Endothelial cell of umbilical vein (primary cell): ENCODE measurements at regions not wholly inside any gene's neighbourhood (a gene's known extent, or its start where the extent isn't known, plus 50 kb on each side); places are given as distances from the start of the nearest gene placed in this dataset.

Experiments used
- BruUV-seq: library from RNA; stranded (reverse); fragments of 400-500 nt; replicated peaks from 2 replicates; lab custom pipeline; 2021; lab: Mats Ljungman, UMichigan
- CTCF ChIA-PET: fragments of 300-600, 350-600 bp; sonication (Branson Sonifier 250); formaldehyde crosslinking; loops from one replicate; lab custom pipeline; 2021; ENCODE audit warnings: antibody characterized with exemption, inconsistent platforms; lab: Charles Lee
- POLR2A ChIA-PET: fragments of 300-600, 350-600 bp; sonication (Branson Sonifier 250); formaldehyde crosslinking; loops from one replicate; lab custom pipeline; 2021; ENCODE audit warnings: antibody characterized with exemption, inconsistent platforms; lab: Charles Lee
- DNase-seq: peaks from one replicate; pipeline ENCODE4 v3.0.0-alpha.2; 2011; ENCODE audit warnings: low read depth, low spot score
- FAIRE-seq: peaks from 2 replicates; lab custom pipeline; 2011; peaks lifted over from hg19 to GRCh38; lab: Jason Lieb, UNC
- H2AFZ ChIP-seq: 2 replicates; pipeline ENCODE4 v1.6.0; 2012; ENCODE audit warnings: low read depth, low read length, control low read depth, inconsistent platforms
- H3K27ac ChIP-seq: 2 replicates; pipeline ENCODE4 v1.5.1; 2011; ENCODE audit warnings: low read depth, mild to moderate bottlenecking, control low read depth, low read length, moderate library complexity; ENCODE audit not compliant: insufficient read depth
- H3K27me3 ChIP-seq, 2 experiments: 2 replicates each; pipeline versions ENCODE4 v1.6.0 to v1.6.1; 2011; ENCODE audit warnings: low read length in 2 of 2, mixed read lengths in 1 of 2; ENCODE audit not compliant: control insufficient read depth in 2 of 2, insufficient read depth in 2 of 2
- H3K36me3 ChIP-seq, 2 experiments: 2 replicates in 1 of 2; 3 replicates in 1 of 2; pipeline ENCODE4 v1.5.1; 2011; ENCODE audit warnings: low read length in 2 of 2, mild to moderate bottlenecking in 1 of 2, moderate library complexity in 1 of 2; ENCODE audit not compliant: control insufficient read depth in 2 of 2, insufficient read depth in 2 of 2; ENCODE audit errors: extremely low read depth in 1 of 2
- H3K4me1 ChIP-seq: 3 replicates; pipeline ENCODE4 v1.5.1; 2011; ENCODE audit warnings: mild to moderate bottlenecking, low read length; ENCODE audit not compliant: control insufficient read depth, insufficient read depth; ENCODE audit errors: extremely low read depth
- H3K4me2 ChIP-seq: 2 replicates; pipeline ENCODE4 v1.6.1; 2011; ENCODE audit warnings: low read length, control low read depth, mixed read lengths; ENCODE audit not compliant: insufficient read depth
- H3K4me3 ChIP-seq, 3 experiments: fragments of 200-600 bp in 1 of 3; sonication (generic), shearing (Covaris generic) in 1 of 3; replicated peaks in 1 of 3; 2 replicates each; pipeline ENCODE4 v1.5.1; 2011 to 2016; ENCODE audit warnings: control low read depth in 3 of 3, low read length in 3 of 3, mild to moderate bottlenecking in 2 of 3, inconsistent platforms in 1 of 3, low read depth in 1 of 3, moderate library complexity in 1 of 3; ENCODE audit not compliant: insufficient read depth in 1 of 3
- H3K79me2 ChIP-seq: 2 replicates; pipeline ENCODE4 v1.6.0; 2012; ENCODE audit warnings: low read length, inconsistent platforms; ENCODE audit not compliant: control insufficient read depth, insufficient read depth
- H3K9ac ChIP-seq: replicated peaks from 2 replicates; pipeline ENCODE3; 2011; ENCODE audit warnings: low read length, control low read depth; ENCODE audit not compliant: insufficient read depth; ENCODE audit errors: extremely low read depth
- H3K9me1 ChIP-seq: replicated peaks from 3 replicates; pipeline ENCODE4 v1.6.0; 2011; ENCODE audit warnings: mild to moderate bottlenecking, low read length; ENCODE audit not compliant: control insufficient read depth, insufficient read depth; ENCODE audit errors: extremely low read depth
- H3K9me3 ChIP-seq: replicated peaks from 2 replicates; pipeline ENCODE4 v1.5.1; 2012; ENCODE audit warnings: low read length, inconsistent platforms; ENCODE audit not compliant: control insufficient read depth, insufficient read depth
- H4K20me1 ChIP-seq: replicated peaks from 2 replicates; pipeline ENCODE3; 2011; ENCODE audit warnings: mild to moderate bottlenecking, low read length; ENCODE audit not compliant: control insufficient read depth, insufficient read depth; ENCODE audit errors: extremely low read depth
- CTCF ChIP-seq, 2 donors: IDR thresholded peaks; 1 replicate in 1 of 2; 2 replicates in 1 of 2; pipeline ENCODE4 v1.5.1; 2011; ENCODE audit warnings: low read length in 2 of 2, mild to moderate bottlenecking in 2 of 2, moderate library complexity in 2 of 2, control low read depth in 1 of 2, inconsistent platforms in 1 of 2, low read depth in 1 of 2; ENCODE audit not compliant: insufficient read depth in 1 of 2; ENCODE audit errors: extremely low read depth in 1 of 2
- EZH2 ChIP-seq: IDR thresholded peaks from 2 replicates; pipeline ENCODE4 v1.6.1; 2012; ENCODE audit warnings: borderline replicate concordance, low read depth, mild to moderate bottlenecking, moderate library complexity, low read length, inconsistent platforms; ENCODE audit not compliant: severe bottlenecking
- FOS ChIP-seq: IDR thresholded peaks from 2 replicates; pipeline ENCODE4 v1.6.1; 2011; ENCODE audit warnings: mild to moderate bottlenecking, low read length, moderate library complexity, borderline replicate concordance; ENCODE audit not compliant: insufficient read depth
- GATA2 ChIP-seq: IDR thresholded peaks from 2 replicates; pipeline ENCODE4 v1.7.0; 2011; ENCODE audit warnings: low read depth, mild to moderate bottlenecking, moderate library complexity, mixed read lengths, low read length; ENCODE audit not compliant: insufficient read length, insufficient read depth
- JUN ChIP-seq: IDR thresholded peaks from 2 replicates; pipeline ENCODE4 v1.6.1; 2011; ENCODE audit warnings: borderline replicate concordance, low read depth; ENCODE audit not compliant: insufficient read length, insufficient read depth
- MAX ChIP-seq: IDR thresholded peaks from 2 replicates; pipeline ENCODE4 v1.6.1; 2011; ENCODE audit not compliant: insufficient read depth, insufficient read length
- MYC ChIP-seq: IDR thresholded peaks from one replicate; pipeline ENCODE4 v1.6.1; 2011; ENCODE audit warnings: mild to moderate bottlenecking, low read depth, low read length
- POLR2A ChIP-seq: IDR thresholded peaks from 2 replicates; pipeline ENCODE4 v1.6.1; 2012; ENCODE audit warnings: low read depth, mild to moderate bottlenecking, control low read depth, low read length
- POLR2AphosphoS5 ChIP-seq: IDR thresholded peaks from 2 replicates; pipeline ENCODE4 v1.6.1; 2012; ENCODE audit warnings: low read depth, mild to moderate bottlenecking, control low read depth, low read length, moderate library complexity; ENCODE audit not compliant: insufficient read depth
- dilution Hi-C: fragments of 300-500 bp; cut with MboI; formaldehyde crosslinking; loops from one replicate; pipeline ENCODE4 v1.15.0; 2019; ENCODE audit warnings: low sequenced_read_pairs; ENCODE audit not compliant: extremely low pct_ligation_motif_present
- intact Hi-C: fragments of 100-400 bp; cut with micrococcal nuclease; formaldehyde crosslinking; loops from one replicate; pipeline ENCODE4 v1.10.0; 2022

GRCh38 chr20:54706581-54706980 is 231.2 kb downstream of the DOK5 start:
- H3K4me1 ChIP-seq, result no peaks in the 10 kb centered on the region
- H3K4me2 ChIP-seq, result no peak overlapping the region
- FAIRE-seq, result no peak
- CTCF ChIA-PET, result no interaction called here
- no peak overlapping the region for H3K4me3 ChIP-seq
- no peak overlapping the region for H3K9ac ChIP-seq
- no peak overlapping the region for H2AFZ ChIP-seq
- H3K9me1 ChIP-seq, result no peaks in the 10 kb centered on the region
- BruUV-seq, result no TSS peak
- dilution Hi-C loops, result no loop called here
- no peak overlapping the region for H3K27ac ChIP-seq
- POLR2A ChIA-PET, result no interaction called here
- no peaks in the 10 kb centered on the region for H4K20me1 ChIP-seq
- no peaks in the 10 kb centered on the region for H3K79me2 ChIP-seq
- no peaks in the 10 kb centered on the region for H3K9me3 ChIP-seq
- DNase-seq, result no peak
- H3K27me3 ChIP-seq, result no peaks in the 10 kb centered on the region
- intact Hi-C loops, result no loop called here
- no peak for TF ChIP-seq FOS
- TF ChIP-seq POLR2A, result no peak
- TF ChIP-seq EZH2, result no peak
- TF ChIP-seq CTCF (IDR thresholded peaks at IDR 0.05; ENCODE audit: extremely low read depth in 1 of 2, insufficient read depth in 1 of 2, low read depth in 1 of 2, low read length in 2 of 2), result no peak
- TF ChIP-seq GATA2, result no peak
- no peak for TF ChIP-seq MYC
- no peak for TF ChIP-seq MAX
- TF ChIP-seq JUN, result no peak
- no peak for TF ChIP-seq POLR2AphosphoS5
- H3K36me3 ChIP-seq, result no peaks in the 10 kb centered on the region
